HCEC 1CT (cell line): ENCODE measurements at regions not wholly inside any gene's neighbourhood (a gene's known extent, or its start where the extent isn't known, plus 50 kb on each side); places are given as distances from the start of the nearest gene placed in this dataset.
A peak's percentile ranks its signal among the peaks of the same experiment; 100 is the strongest.
"Not testable (repeated sequence)": the region's sequence is repeated elsewhere in the genome, so short reads cannot be mapped to it uniquely, and the experiment has no call there.

Experiments used
- DNase-seq: peaks from one replicate; pipeline ENCODE4 v3.0.0-alpha.2; 2017

DNA sequence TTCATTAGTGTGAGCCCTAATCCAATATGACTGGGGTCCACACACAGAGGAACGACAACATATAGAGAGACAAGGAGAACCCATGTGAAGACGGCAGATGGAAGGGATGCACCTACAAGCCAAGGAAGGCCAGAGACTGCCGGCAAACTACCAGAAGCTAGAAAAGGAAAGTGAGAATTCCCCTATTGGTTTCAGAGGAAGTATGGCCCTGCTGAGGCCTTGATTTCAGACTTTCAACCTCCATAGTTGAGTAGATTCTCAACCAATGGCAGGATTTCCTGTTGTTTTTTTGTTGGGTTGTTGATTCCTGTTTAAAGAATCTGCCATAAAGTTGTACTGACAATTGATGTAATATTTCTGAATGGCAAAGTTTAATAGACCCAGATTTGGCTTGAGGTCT, 241.5 kb downstream of the SATB2 start:
- DNase-seq: no peak

- no peak for DNase-seq
Observed at GRCh38 chr2:199207011-199207410, 250.7 kb downstream of the SATB2 start.

GRCh38 chr2:199206536-199206935, 251.2 kb downstream of the SATB2 start:
- DNase-seq: no peak

- DNase-seq: no peak
Observed at GRCh38 chr2:199202964-199203363, 254.8 kb downstream of the SATB2 start.

GRCh38 chr2:199201539-199201938, 256.2 kb downstream of the SATB2 start:
- no peak for DNase-seq

DNA sequence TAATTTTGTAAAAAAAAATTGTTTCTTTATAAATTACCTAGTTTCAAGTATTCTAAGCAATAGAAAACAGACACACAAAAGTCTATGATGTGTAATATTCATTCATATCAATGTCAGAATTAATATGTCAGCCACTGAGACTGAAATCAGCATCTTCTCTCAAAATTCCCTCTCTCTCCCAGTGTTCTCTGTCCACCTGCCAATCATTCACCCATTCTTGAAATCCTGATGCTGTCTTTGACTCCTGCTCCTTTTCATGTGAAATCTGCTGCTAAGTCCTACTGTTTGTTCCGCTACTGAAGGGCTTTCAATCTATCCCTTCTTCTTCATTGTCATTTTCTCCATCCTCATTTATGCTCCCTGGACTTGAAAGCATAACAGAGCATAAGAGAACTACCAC, 257.9 kb downstream of the SATB2 start:
- DNase-seq: no peak

DNA sequence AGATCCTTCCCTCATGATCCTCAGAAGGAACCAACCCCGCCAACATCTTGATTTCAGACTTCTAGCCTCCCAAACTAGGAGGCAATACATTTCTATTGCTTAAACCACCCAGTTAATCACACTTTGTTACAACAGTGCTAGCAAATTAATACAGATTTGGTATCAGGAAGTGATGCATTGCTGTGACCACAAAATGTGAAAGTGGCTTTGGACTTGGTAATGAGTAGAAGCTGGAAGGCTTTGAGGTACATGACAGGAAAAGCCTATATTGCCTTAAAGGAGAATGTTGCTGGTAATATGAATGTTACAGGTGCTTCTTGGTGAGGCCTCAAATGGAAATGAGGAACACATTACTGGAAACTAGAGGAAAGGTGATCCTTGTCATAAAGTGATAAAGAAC, 260.3 kb downstream of the SATB2 start:
- peak; percentile 17 for DNase-seq

DNA sequence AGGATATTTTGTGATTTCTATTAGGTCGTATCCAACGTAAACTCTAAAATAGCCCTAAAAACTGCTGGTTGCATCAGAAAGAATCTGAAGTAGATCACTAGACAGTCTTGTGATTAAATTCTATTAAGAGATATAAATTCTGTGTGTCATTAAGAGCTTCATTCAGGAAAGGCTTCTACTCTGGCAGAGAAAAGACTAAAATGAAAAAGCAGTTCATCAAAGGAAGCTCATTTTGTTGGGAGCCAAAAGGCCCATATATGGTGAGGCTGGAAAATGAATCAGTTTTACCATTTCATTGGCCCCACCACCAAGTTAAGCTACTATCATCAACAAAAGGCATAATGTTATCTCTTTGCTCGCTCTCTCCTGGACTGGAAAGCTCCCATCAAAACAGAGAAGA, 261.1 kb downstream of the SATB2 start:
- DNase-seq: no peak

- no peak for DNase-seq
Observed at GRCh38 chr2:199195927-199196502, 261.7 kb downstream of the SATB2 start.

- no peak for DNase-seq
Observed at GRCh38 chr2:199191461-199191860, 266.3 kb downstream of the SATB2 start.

- DNase-seq: peak; percentile 8
Observed at GRCh38 chr2:199189229-199189628, 268.5 kb downstream of the SATB2 start.

- DNase-seq: no peak
Observed at GRCh38 chr2:199186301-199186751, 271.4 kb downstream of the SATB2 start.

- not testable (repeated sequence) for DNase-seq
Observed at GRCh38 chr2:199185174-199185573, 272.6 kb downstream of the SATB2 start.

DNA sequence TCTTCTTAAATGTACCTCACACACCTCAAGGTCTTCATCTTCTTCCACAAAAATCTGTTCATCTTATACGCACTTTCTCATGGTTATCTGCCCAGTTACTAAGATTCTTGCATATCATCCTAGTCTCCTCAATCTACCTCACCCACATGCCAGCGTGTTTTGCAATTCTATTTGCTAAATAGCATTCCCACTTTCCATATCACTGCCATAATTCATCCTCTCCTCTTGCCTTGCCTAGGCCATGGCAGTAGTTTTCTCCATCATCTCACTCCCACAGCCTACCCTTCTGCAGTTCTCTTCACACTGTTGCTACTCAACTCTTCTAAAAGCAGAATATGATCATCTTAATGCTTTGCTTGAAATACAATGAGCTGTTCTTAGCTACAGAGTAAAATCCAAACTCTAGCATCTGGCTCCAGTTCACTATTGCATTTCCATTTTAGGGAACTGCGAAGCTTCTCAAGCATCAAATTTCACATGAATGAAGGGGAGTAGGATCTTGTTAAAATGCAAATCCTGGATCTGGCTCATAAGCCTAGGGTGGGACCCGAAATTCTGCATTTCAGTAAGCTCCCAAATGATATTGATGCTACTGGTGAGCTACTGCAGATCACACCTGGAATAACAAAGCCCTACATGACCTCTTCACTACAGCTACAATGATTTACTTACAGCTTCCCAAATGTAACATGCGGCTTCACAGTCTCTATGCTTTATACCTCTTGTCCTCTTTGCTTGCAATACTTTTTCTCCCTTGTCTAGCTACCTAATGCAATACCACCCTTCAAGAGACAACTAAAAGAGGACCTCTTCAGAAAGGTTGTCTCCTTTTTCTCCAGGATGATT, 293.9 kb downstream of the SATB2 start:
- no peak for DNase-seq

DNA sequence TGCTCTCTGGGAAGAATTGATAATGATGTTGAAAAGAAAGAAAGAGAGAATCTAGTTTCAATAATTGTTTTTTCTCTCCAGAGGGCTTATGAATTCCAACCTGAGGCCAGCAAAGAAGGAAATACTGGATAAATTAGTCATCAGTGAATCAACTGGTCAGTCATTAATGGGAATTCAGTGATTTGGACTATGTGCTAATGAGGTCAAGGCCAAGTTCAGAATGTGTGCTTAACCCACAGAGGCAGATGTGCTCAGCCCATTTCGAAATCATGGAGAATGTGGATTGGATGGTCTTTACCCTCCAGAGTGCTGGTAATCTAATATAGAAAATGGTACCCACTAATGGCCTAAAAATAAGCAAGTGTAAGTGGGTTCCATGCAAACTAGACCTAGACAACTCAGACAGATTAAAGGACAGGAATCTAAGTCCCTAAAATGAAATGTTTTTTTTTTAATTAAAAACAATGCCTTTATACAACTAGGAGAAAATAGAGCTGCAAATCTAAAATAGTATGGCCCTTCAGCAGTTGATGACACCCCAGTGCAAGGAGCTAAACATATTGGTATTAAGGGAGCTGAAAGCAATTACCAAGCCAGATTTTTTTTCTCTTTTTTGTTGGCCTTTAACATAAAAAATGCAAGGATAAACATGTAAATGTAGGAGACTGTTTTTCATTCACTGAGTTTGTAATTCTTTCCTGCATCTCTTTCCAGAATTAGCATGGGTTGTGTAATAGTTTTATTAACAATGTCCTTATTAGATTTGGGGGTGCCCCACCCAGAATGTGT, 296.9 kb downstream of the SATB2 start:
- peak; percentile 97 for DNase-seq

GRCh38 chr2:199160081-199160480, 297.7 kb downstream of the SATB2 start:
- DNase-seq: peak; percentile 8

DNA sequence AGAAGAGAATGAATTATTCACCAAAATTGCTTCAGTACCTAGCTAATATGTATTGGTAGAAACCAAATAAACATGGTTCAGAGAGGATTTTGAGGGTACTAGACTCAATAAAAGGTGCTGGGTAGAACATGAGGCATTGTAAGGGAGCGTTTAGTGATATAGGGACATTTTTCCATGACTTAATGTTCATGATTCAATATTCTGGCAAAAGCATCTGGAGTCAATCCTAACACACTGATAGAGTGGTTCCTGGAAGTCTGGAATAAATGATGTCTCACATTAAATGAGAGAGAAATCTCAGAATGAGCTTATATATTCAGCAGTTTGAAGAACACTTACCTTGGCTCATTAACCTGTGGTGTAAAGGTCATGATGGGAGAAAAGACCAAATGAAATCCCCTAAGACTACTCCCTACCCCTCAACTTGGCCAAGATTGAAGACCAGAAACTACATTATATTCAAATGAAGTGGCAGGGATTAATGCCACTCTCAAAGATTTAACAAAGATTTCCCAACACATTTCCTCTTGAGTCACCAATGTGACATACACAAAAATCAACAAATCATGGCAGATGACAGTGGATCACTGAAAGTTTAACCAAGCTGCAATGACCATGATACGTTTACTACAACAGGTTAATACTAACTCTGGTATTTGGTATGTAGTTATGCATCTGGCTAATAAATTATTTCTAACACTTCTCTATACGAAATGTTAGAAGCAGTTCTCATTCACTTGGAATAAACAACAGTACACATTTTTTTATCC, 309.5 kb downstream of the SATB2 start:
- DNase-seq: peak; percentile 10

GRCh38 chr2:199147216-199147615, 310.5 kb downstream of the SATB2 start:
- peak; percentile 70 for DNase-seq

GRCh38 chr2:199144546-199144945, 313.2 kb downstream of the SATB2 start:
- no peak for DNase-seq

GRCh38 chr2:199144036-199144435, 313.7 kb downstream of the SATB2 start:
- DNase-seq: no peak

- peak; percentile 94 for DNase-seq
Observed at GRCh38 chr2:199136681-199137080, 321.1 kb downstream of the SATB2 start.

GRCh38 chr2:199136242-199136641, 321.5 kb downstream of the SATB2 start:
- peak; percentile 68 for DNase-seq

- DNase-seq: no peak
Observed at GRCh38 chr2:199131876-199132275, 325.9 kb downstream of the SATB2 start.
